Fibroblast of lung (primary cell): ENCODE measurements at regions not wholly inside any gene's neighbourhood (a gene's known extent, or its start where the extent isn't known, plus 50 kb on each side); places are given as distances from the start of the nearest gene placed in this dataset.

Source experiments
- DNase-seq, 2 donors: peaks; one replicate each; pipeline versions ENCODE4 v3.0.0 to v3.0.0-alpha.2; 2010; ENCODE audit warnings: low read depth in 2 of 2
- H2AFZ ChIP-seq: 2 replicates; pipeline ENCODE4 v1.5.1; 2012; ENCODE audit warnings: low read length, control low read depth, inconsistent platforms
- H3K27ac ChIP-seq: 2 replicates; pipeline ENCODE4 v1.5.1; 2011; ENCODE audit warnings: low read length, control low read depth; ENCODE audit not compliant: insufficient read depth
- H3K27me3 ChIP-seq: 2 replicates; pipeline ENCODE4 v1.5.1; 2011; ENCODE audit warnings: mild to moderate bottlenecking, low read length; ENCODE audit not compliant: control insufficient read depth, insufficient read depth
- H3K36me3 ChIP-seq: 2 replicates; pipeline ENCODE4 v1.5.1; 2011; ENCODE audit warnings: low read length; ENCODE audit not compliant: control insufficient read depth, insufficient read depth
- H3K4me1 ChIP-seq: 2 replicates; pipeline ENCODE4 v1.5.1; 2011; ENCODE audit warnings: low read length; ENCODE audit not compliant: control insufficient read depth, insufficient read depth; ENCODE audit errors: extremely low read depth
- H3K4me2 ChIP-seq: 2 replicates; pipeline ENCODE4 v1.5.1; 2011; ENCODE audit warnings: low read length, control low read depth; ENCODE audit not compliant: insufficient read depth; ENCODE audit errors: extremely low read depth
- H3K4me3 ChIP-seq, 4 experiments: fragments of 200-600 bp in 1 of 4; sonication (generic) in 1 of 4; replicated peaks in 1 of 4; 2 replicates each; pipeline ENCODE4 v1.5.1; 2011 to 2016; ENCODE audit warnings: low read length in 4 of 4, low read depth in 3 of 4, mild to moderate bottlenecking in 3 of 4, control low read depth in 2 of 4, inconsistent platforms in 1 of 4, mixed read lengths in 1 of 4; ENCODE audit not compliant: insufficient read depth in 1 of 4; ENCODE audit errors: control extremely low read depth in 1 of 4
- H3K79me2 ChIP-seq: 2 replicates; pipeline ENCODE4 v1.5.1; 2012; ENCODE audit warnings: mild to moderate bottlenecking, low read length, inconsistent platforms; ENCODE audit not compliant: control insufficient read depth, insufficient read depth
- H3K9ac ChIP-seq: 2 replicates; pipeline ENCODE4 v1.5.1; 2011; ENCODE audit warnings: mild to moderate bottlenecking, low read length, control low read depth; ENCODE audit not compliant: insufficient read depth
- H3K9me3 ChIP-seq: 2 replicates; pipeline ENCODE4 v1.5.1; 2012; ENCODE audit warnings: low read depth, low read length; ENCODE audit not compliant: control insufficient read depth, insufficient read depth
- H4K20me1 ChIP-seq: 2 replicates; pipeline ENCODE4 v1.5.1; 2011; ENCODE audit warnings: low read length; ENCODE audit not compliant: control insufficient read depth, insufficient read depth; ENCODE audit errors: extremely low read depth
- EZH2 ChIP-seq: IDR thresholded peaks from 2 replicates; pipeline ENCODE4 v1.5.1; 2012; ENCODE audit warnings: low read length, control low read depth, mild to moderate bottlenecking; ENCODE audit errors: missing control alignments
- TF ChIP-seq, protein P1 (sequence below), 2 donors: IDR thresholded peaks in 1 of 2; conservative IDR thresholded peaks in 1 of 2; 1 replicate in 1 of 2; 2 replicates in 1 of 2; pipeline ENCODE4 v1.5.1; 2011 to 2012; ENCODE audit warnings: low read length in 2 of 2, control low read depth in 1 of 2, inconsistent platforms in 1 of 2, low read depth in 1 of 2, mild to moderate bottlenecking in 1 of 2

DNA sequence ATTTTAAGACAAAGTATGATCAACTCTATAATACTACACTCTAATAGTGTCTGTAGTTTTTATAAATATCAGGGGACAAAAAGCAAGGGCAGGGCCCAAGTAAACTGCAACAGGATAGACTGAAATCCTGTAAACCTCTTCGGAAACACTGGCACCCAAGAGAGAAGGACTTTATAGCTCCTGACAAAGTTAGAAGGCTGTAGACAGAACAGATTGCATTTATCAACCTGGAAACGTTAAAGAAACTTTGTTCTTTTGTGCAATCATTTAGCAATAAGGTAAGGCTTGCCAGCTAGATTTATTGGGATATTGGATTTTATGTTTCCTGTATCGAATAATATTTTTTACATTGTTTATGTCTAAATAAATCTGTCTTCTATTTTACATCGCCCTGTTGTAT, 91.8 kb upstream of the MAN2A1 start:
- no peak overlapping the region for H3K4me2 ChIP-seq
- H3K36me3 ChIP-seq: no peaks in the 10 kb centered on the region
- H3K9ac ChIP-seq: no peak overlapping the region
- H3K9me3 ChIP-seq: no peaks in the 10 kb centered on the region
- TF ChIP-seq, protein P1, sequence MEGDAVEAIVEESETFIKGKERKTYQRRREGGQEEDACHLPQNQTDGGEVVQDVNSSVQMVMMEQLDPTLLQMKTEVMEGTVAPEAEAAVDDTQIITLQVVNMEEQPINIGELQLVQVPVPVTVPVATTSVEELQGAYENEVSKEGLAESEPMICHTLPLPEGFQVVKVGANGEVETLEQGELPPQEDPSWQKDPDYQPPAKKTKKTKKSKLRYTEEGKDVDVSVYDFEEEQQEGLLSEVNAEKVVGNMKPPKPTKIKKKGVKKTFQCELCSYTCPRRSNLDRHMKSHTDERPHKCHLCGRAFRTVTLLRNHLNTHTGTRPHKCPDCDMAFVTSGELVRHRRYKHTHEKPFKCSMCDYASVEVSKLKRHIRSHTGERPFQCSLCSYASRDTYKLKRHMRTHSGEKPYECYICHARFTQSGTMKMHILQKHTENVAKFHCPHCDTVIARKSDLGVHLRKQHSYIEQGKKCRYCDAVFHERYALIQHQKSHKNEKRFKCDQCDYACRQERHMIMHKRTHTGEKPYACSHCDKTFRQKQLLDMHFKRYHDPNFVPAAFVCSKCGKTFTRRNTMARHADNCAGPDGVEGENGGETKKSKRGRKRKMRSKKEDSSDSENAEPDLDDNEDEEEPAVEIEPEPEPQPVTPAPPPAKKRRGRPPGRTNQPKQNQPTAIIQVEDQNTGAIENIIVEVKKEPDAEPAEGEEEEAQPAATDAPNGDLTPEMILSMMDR (conservative IDR thresholded peaks at IDR 0.05 in 1 of 2, IDR thresholded peaks at IDR 0.05 in 1 of 2; ENCODE audit: low read depth in 1 of 2, low read length in 2 of 2): no peak
- no peak for TF ChIP-seq EZH2
- H3K79me2 ChIP-seq: no peaks in the 10 kb centered on the region
- H2AFZ ChIP-seq: no peak overlapping the region
- H3K4me1 ChIP-seq: no peaks in the 10 kb centered on the region
- H3K4me3 ChIP-seq: no peak overlapping the region
- H3K27ac ChIP-seq: no peak overlapping the region
- no peaks in the 10 kb centered on the region for H3K27me3 ChIP-seq
- no peak for DNase-seq
- no peaks in the 10 kb centered on the region for H4K20me1 ChIP-seq

DNA sequence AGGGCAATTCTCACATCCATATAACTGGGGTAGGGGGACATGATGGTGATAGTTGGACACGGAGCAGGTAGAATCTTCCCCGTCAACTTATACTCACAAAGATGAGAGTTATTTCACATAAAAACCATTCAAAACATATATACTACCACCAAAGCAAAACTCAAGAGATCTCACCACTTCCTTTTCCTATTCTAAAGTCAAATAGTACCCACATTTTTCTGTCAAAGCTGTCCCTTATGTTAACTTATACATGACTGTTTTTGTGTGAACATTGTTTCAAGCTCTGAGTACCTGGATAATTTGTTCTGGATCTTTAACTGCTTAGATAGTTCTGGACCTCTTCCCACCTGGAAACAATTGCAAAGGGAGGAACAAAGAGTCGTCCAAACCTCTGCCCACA, 95.5 kb upstream of the MAN2A1 start:
- H3K4me3 ChIP-seq: no peak overlapping the region
- H3K27me3 ChIP-seq: no peaks in the 10 kb centered on the region
- TF ChIP-seq, protein P1 (conservative IDR thresholded peaks at IDR 0.05 in 1 of 2, IDR thresholded peaks at IDR 0.05 in 1 of 2; ENCODE audit: low read depth in 1 of 2, low read length in 2 of 2): no peak
- no peak for TF ChIP-seq EZH2
- no peaks in the 10 kb centered on the region for H3K4me1 ChIP-seq
- DNase-seq: no peak
- no peaks in the 10 kb centered on the region for H3K79me2 ChIP-seq
- H3K36me3 ChIP-seq: no peaks in the 10 kb centered on the region
- H3K27ac ChIP-seq: no peak overlapping the region
- H3K9ac ChIP-seq: no peak overlapping the region
- no peak overlapping the region for H3K4me2 ChIP-seq
- H2AFZ ChIP-seq: no peak overlapping the region
- no peaks in the 10 kb centered on the region for H3K9me3 ChIP-seq
- no peaks in the 10 kb centered on the region for H4K20me1 ChIP-seq

DNA sequence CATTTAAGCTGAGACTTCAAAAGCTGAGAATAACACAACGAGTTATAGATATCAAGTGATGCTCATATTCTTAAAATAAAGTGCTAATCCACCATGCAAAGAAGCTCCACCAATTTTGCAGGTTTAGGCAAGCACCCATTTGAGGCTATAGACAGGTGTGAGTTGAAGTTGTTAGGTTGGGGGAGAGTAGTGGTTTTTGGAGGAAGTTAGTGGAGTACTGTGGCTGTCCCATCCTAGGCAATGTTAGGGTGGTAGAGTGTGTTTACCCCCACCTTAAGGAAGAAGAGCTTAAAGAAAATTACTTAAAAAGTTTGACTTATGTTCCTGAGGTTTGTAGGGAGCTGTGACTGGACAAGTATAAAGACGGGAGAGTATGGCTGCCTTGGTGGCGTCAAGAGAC, 98.9 kb upstream of the MAN2A1 start:
- DNase-seq: no peak
- H3K9ac ChIP-seq: no peak overlapping the region
- H3K79me2 ChIP-seq: no peaks in the 10 kb centered on the region
- no peaks in the 10 kb centered on the region for H3K36me3 ChIP-seq
- no peak overlapping the region for H3K4me3 ChIP-seq
- no peaks in the 10 kb centered on the region for H4K20me1 ChIP-seq
- no peak overlapping the region for H3K4me2 ChIP-seq
- no peaks in the 10 kb centered on the region for H3K4me1 ChIP-seq
- H2AFZ ChIP-seq: no peak overlapping the region
- no peaks in the 10 kb centered on the region for H3K9me3 ChIP-seq
- H3K27ac ChIP-seq: no peak overlapping the region
- TF ChIP-seq, protein P1 (conservative IDR thresholded peaks at IDR 0.05 in 1 of 2, IDR thresholded peaks at IDR 0.05 in 1 of 2; ENCODE audit: low read depth in 1 of 2, low read length in 2 of 2): no peak
- no peaks in the 10 kb centered on the region for H3K27me3 ChIP-seq
